Kasumi-1 (cell line): ENCODE measurements at regions not wholly inside any gene's neighbourhood (a gene's known extent, or its start where the extent isn't known, plus 50 kb on each side); places are given as distances from the start of the nearest gene placed in this dataset.
"Not testable (repeated sequence)": the region's sequence is repeated elsewhere in the genome, so short reads cannot be mapped to it uniquely, and the experiment has no call there.

Experiments used
- DNase-seq, 2 experiments: peaks; one replicate each; lab custom pipeline; 2025; lab: John Stamatoyannopoulos, UW

DNA sequence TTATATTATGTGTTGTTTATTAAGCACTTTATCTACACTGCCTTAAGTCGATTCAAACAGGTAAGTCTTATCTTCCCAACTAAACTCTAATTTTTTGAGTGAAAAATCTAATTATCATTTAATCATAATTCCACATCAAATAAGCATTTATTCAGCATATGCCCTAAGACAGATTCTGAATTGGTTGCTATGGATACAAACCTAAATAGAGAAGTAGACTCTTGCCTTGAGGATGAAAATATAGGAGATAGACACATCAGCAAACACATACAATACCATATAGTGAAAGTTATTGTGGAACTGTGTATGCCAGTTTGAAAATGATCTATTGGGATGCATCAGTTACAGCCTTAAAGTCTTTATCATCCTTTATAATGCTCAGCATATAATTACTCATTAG lies 1679.9 kb downstream of the SLITRK1 start:
- no peak for DNase-seq

DNA sequence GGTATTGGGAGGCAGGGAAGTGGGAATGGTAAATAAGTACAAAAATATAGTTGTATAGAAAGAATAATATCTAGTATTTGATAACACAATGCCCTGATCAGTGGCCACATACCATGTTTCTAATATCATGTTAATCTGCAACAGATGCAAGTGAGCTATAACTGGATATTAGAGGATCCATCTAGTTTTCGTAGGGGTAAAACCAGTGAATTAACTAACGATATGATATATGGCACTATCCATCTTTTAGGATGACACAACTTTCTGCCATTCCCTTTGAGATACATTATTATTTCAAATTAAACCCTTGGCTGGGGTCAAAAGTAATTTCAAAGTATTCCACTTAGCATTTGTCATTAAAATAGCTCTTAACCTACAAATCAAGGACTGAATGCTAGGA lies 1686.2 kb downstream of the SLITRK1 start:
- DNase-seq, result no peak

DNA sequence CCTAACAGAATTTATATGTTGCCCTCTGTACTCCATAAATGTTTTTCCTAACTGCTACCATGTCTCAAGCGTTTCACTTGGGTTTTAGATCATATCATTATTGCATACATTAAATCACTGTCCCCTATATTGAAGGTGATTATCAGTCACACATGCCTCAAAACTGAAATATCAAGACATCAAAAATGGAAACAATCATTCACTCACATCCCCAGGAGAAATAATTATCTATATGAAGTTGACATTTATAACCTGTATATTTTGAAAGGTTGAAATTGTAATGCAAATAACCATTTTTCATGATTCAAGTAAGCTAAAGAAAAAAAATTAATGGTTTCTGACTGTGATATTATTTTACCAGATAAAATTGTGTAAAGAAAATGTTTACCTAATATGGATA lies 1695.0 kb downstream of the SLITRK1 start:
- no peak for DNase-seq

DNA sequence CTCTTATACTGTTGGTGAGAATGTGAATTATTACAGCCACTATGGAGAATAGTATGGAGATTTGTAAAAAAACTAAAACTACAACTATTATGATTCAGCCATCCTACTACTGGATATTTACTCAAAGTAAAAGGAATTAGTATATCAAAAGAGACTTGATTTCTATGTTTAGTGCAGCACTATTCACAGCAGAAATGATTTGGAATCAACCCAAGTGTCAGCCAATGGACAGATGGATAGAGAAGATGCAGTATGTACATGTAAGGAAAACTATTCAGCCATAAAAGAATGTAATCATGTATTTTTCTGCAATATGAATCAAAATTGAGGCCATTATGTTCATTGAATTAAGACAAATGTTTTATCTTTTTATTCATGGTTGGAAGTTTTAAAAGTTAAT lies 1705.5 kb downstream of the SLITRK1 start:
- DNase-seq, result no peak

DNA sequence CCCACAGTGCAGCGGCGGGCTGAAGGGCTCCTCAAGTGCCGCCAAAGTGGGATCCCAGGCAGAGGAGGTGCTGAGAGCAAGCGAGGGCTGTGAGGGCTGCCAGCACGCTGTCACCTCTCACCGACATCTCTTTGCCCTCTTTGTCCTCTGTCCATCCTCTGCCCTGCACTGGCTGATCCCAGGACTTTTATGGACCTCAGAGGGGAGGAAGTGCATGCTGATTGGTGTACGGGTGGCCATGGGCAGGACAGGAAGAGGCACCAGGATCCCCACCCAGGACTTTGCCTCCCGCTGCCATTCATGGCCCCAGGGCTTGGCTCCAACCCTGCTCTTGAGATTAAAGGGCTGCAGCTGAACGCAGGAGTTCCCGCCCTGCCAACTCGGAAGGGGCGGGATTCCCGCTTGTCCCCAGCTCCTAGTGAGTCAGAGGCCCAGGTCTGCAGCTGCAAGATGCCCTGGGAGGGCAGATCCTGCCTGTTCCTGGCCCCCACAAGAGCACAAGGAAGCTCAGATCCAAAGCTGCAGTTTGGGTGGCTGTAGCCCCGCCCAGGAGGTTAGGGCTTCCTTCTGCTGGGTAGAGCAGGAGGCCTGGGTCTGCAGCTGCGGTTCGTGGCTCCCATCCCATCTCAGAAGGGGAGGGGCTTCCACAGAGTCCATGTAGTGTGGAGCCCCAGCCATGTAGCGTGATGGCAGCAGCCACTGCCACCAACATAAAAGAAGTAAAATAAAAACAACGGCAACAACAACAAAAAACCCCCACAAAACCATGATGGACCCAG lies 1716.7 kb downstream of the SLITRK1 start:
- DNase-seq, result no peak

DNA sequence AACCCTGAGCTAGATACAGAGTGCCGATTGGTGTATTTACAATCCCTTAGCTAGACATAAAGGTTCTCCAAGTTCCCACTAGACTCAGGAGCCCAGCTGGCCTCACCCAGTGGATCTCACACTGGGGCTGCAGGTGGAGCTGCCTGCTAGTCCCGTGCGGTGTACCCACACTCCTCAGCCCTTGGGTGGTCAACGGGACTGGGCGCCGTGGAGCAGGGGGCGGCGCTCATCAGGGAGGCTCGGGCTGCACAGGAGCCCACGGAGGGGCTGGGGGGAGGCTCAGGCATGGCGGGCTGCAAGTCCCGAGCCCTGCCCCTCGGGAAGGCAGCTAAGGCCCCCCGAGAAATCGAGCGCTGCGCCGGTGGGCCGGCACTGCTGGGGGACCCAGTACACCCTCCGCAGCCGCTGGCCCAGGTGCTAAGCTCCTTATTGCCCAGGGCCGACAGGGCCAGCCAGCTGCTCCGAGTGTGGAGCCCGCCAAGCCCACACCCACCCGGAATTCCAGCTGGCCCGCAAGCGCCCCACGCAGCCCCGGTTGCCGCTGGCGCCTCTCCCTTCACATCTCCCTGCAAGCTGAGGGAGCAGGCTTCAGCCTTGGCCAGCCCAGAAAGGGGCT lies 1717.4 kb downstream of the SLITRK1 start:
- DNase-seq, result not testable (repeated sequence)

DNA sequence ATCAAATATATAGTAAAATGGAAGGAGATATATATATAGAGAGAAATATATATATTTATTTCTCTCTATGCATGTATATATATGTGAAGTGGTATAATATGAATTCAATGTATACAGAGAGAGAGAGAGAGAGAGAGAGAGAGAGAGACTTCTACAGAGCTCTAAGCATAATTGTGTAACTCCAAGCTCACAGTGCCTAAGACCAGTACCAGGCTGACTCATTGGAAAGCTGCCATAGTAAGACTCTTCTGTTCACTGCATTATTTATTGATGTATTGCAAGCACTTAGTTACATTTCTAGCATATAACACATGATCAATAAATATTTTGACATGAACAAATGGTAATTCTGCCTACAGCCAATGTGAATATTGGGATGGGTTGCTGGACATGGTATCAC lies 1734.7 kb downstream of the SLITRK1 start:
- DNase-seq, result no peak

DNA sequence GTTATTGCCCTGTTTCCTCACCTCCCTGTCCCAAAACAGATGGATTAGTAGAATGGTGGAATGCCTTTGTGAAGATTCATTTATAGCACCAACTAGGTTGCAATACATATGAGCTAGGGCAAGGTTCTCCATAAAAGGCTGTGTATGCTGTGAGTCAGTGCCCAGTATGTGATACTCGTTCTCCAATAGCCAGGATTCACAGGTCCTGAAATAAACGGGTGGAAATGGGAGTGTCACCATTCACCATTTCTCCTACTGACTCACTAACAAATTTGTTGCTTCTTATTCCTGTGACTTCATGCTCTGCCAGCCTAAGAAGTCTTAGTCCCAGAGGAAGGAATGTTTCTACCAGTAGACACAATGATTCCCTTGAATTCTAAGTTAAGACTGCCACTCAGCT lies 1745.4 kb downstream of the SLITRK1 start:
- DNase-seq, result no peak

DNA sequence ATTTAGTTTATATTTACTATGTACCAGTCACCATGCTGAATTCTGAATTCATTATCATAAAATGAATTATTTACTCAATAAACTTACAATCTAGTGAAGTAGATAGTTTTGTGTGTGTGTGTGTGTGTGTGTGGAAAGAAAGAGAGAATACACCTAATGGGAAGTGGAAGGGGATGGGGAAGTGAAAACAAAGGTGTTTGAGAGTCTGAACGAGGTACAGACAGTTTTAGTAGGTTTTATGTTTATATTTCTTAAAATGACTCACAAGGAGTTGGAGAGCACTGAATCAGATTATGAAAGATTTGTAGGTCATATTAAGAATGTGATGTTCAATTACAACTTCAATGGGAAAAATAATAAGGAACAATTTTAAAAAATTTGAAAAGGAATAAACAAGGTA lies 1753.0 kb downstream of the SLITRK1 start:
- DNase-seq, result no peak

DNA sequence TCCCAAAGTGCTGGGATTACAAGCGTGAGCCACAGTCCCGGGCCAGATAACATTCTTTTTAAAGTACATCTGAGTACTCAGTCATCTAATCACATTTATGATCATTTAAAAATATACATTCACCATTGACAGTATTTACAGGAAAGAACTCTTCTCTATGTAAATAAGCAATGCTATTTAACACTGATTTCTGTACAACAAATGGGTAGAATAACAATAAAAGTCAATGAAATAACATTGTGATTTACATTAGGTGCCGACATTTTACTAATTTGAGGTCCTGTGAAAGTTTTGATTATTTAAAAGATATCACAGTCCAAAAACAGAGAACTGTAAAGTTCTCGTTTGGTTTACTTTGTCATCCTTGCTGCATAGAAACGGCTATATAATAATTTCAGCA lies 1763.7 kb downstream of the SLITRK1 start:
- DNase-seq, result no peak

DNA sequence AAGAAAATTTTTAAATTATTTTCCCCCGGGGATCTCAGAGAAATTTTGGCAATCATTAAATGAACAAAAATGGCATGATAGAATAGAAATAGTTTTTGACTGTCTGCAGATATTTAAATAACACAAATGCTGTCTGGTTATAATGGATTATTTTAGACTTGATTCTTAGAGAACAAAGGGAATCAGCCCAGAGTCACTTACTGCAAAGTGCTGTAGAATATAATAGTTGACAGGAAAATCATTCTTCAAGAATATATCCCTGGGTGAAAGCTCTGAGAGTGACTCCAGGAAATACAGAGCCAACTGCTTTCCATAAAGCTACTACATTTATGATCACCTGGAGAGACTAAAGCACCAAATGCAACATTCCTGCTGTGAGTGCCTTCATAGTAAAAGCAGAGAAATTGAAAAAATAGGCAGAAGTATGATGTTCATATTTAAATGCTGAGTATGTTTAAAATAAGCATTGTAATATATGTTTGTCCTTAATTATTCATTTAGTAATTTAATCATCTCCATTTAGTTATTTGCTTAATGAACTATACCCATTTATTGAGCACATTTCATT lies 1765.8 kb downstream of the SLITRK1 start:
- DNase-seq, result no peak

DNA sequence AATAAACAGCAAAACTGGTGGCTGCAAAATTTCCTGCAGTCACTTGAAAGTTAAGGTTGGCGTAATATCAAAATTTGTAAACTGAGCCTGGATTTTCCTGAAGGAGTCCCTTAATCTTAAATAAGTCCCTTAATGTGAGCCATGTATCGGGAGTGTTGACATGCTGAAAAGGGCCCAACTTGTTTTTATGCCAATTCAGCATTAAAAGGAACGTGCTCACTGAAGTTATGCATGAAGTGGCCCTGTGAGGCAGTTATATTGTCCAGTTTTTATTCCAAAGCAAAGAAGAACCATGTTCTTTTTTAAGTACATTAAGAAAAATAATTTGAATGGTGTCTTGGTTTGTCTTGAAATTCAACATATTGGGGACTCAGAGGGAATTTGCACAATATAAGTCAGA lies 1766.9 kb downstream of the SLITRK1 start:
- DNase-seq, result no peak

DNA sequence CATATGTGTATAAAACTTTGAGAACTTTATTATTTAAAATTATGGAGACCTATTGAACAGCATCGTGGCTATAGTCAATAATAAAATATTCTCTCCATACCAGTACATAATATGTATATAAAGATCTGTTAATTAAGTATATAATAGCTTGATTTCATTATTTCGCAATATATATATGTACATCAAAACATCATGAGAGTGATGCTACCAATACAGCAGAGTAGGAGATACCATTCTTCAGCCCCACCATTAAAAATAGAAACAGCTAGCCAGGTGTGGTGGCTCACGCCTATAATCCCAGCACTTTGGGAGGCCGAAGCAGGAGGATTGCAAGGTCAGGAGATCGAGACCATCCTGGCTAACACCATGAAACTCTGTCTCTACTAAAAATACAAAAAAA lies 1755.3 kb upstream of the SPRY2 start:
- no peak for DNase-seq

DNA sequence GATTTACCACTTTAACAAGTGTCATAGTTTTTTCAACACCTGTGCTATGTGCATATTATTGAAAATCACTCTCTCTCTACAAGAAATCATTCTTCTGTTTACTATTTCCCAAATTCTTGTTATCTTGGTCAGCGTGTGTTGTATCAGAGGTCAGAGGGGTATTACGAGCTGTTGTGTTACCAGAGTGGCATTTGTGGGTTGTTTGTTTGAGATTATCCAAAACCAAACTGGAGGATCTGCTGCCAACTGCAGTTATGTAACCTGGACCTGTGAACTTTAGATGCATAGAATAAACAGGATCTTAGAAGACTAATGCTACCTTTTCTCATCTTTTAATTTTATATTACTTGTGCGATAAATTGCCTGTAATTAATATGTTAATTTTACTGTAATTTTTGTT lies 1751.4 kb upstream of the SPRY2 start:
- DNase-seq, result no peak

DNA sequence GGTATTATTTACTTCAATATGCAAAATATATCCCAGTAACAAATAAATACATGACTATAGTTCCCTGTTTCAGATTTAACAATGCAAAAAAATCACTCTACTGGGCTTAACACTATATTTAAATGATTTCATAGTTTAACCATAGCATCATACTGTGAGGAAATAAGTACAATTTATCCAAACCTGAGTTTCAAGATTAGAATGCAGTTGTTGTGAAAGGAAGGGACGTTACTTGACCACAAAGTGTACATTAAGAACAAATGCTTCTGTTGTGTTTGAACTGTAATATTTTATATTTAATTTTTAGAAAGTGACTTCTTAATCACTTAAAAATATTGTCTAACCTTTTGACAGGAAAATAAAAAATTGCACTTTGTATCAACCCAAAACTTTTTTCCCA lies 1747.9 kb upstream of the SPRY2 start:
- DNase-seq, result no peak

DNA sequence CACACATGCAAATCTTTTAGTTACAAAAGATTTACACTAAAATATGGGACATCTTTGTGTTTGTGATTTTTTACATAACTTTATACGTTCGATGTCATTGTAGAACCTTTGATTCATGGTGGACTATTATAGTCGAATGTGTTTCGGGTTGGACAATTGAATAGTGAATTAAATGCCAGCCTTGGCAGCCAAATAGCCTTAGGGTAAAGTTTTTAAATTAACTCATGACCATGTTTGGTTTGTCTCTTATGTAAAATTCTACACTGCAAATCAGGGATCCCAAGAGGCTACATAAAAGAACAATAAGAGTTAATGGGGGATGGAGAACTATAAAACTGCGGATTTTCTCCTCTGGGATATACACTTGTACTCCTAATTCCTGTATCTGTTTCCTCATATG lies 1735.6 kb upstream of the SPRY2 start:
- no peak for DNase-seq

DNA sequence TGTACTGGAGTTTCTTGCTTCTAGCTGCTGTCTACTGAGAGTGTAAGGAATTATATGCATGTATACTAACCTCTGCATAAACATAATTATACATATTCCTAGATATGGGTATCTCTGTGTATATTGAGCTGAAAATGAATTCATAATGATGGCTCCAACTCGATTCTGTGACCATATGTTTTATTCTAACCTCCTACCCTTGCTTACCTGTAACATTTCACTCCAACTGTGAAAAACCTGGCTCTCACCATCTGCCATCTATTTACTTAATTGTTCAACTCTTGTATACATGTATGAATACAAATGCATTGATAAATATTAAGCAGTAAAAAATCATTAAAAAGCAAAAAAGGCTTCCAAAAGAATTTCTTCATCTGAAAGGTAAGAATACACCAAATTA lies 1729.5 kb upstream of the SPRY2 start:
- no peak for DNase-seq

DNA sequence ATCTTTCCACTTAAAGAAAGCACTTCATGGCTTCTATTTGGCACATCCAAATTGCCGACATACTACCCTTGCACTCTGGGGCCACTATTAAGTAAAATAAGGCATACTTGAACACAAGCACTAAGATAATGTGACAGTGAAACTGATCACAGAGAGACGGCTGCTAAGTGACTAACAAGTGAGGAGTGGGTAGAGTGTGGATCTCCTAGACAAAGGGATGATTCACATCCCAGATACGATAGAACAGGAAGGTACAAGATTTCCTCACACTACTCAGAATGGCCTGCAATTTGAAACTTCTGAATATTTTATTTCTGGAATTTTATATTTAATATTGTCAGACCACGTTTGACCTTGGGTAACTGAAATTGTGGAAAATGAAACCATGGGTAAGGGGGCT lies 1721.8 kb upstream of the SPRY2 start:
- DNase-seq, result no peak

DNA sequence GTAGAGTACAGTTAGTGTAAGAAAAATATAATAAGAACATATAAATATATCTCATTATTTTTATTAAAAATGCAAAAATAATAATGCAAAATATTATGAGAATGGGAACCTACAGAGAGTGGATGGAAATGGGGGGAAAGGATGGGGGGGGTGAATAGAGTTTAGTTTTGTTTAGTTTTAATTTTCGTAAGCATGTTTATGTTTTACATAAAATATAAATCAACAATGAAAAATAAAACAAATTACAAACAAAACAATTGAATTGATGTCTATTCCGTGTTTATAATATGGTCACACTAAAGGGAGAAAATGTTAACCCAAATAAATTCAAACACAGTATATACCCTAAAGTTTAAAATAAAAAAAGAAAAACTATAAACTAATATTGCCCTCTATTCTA lies 1717.4 kb upstream of the SPRY2 start:
- DNase-seq, result no peak

DNA sequence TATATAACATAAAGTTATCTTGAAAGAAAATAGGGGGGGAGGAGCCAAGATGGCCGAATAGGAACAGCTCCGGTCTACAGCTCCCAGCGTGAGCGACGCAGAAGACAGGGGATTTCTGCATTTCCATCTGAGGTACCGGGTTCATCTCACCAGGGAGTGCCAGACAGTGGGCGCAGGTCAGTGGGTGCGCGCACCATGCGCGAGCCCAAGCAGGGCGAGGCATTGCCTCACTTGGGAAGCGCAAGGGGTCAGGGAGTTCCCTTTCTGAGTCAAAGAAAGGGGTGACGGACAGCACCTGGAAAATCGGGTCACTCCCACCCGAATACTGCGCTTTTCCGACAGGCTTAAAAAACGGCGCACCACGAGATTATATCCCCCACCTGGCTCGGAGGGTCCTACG lies 1704.4 kb upstream of the SPRY2 start:
- DNase-seq, result not testable (repeated sequence)

DNA sequence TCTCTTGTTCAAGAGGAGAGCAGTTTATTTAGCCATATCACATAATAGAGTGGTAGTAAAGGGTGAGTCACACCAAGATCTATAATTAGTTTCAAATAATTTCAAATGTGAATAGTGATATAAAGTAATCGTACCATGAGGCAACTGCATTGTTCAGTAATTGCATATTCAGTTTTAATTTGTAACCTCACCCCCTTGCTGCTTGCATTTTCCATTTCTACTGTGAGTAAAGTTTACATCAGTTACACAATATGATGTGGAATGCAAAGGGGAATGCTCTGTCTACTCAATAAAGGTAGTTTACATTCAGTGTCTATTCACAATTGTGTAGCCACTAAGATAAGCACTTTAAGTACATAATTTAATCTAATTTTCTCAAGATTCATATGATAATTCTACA lies 1695.7 kb upstream of the SPRY2 start:
- no peak for DNase-seq

DNA sequence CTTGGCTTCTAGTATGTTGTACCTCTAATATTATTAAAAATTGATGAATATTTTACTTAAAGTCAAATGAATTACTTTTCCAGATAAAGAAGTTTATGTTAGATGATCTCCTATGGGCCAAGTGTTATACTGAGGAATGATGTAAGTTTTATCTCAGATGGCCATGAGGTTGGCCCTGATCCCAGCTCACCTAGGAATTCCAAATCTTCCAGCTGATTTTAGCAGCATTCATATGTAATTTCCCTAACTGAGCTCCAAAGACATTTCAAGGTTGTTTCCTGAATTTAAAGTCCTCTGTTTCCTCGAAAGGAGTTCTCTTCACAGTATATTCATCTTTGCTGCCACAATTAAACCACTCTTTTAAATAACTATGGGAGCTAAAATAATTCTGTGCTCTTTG lies 1670.4 kb upstream of the SPRY2 start:
- no peak for DNase-seq

DNA sequence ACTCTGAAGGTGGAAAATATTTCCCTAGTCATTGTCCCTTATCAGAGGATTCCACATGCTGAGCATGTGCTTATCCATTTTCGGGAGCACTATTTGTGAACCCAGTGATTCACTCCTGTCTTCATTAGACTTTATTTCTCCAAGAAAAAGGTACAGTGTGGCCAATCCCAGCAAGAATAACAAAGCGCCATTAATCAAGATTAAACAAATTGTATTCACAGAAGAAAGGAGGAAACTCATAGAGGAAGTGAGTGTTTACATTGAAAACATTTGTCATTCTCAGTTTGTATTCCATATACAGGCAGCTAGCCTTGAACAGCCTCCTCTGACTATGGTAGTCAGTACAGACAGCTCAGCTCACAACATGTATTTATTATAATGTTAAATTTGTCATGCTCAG lies 1669.9 kb upstream of the SPRY2 start:
- DNase-seq, result no peak

DNA sequence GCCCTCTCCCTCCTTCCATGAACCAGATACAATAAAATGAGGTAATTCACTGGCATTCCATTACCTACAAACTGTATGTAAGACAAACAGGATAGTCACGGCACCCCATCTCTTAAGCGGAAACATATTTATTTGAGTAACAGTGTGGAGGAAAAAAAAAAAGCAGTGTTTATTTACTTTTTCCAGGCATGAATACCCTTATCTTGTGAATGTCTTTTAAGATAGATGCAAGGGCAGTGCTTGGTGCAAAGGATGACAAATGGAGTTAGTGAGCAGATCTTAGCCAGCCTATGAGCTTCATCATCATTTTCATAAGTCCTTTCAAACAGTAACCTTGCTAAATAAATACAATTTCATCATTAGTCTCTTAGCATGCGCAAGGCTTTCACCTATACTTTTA lies 1661.8 kb upstream of the SPRY2 start:
- DNase-seq, result no peak
